ENCODE measurements at regions not wholly inside any gene's neighbourhood (a gene's known extent, or its start where the extent isn't known, plus 50 kb on each side); places are given as distances from the start of the nearest gene placed in this dataset.

GRCh38 chr15:56528136-56528535 lies 63.2 kb upstream of the MNS1 start:
- Mint-ChIP-seq H3K4me3 (no peak overlapping the region), H3K36me3 (no peaks in the 10 kb centered on the region), H3K4me1 (no peaks in the 10 kb centered on the region), H3K27ac (no peak overlapping the region), H3K27me3 (ENCODE audit: low read depth in 2 of 2) (peaks cover 20 to 77% of the 10 kb centered on the region in 2 donors), H3K9me3 (no peaks in the 10 kb centered on the region)
- ATAC-seq (no peak), DNase-seq (no peak)
- WGBS (ENCODE audit: insufficient coverage), result 96% methylated on average over 3 of the region's 3 CpGs
- no peak for TF ChIP-seq CTCF (IDR thresholded peaks at IDR 0.05)
- intact Hi-C loops (cut with micrococcal nuclease), result no loop called here
- H3K27ac ChIP-seq (ENCODE audit: low read length), result no peak overlapping the region
- no peaks in the 10 kb centered on the region for H3K36me3 ChIP-seq (ENCODE audit: control insufficient read depth, insufficient read depth, low read length)
- H3K4me3 ChIP-seq (ENCODE audit: low read length), result no peak overlapping the region
- no peaks in the 10 kb centered on the region for H3K9me3 ChIP-seq (ENCODE audit: control insufficient read depth, insufficient read depth, low read length)
- H3K4me1 ChIP-seq (ENCODE audit: control insufficient read depth, insufficient read depth, low read length), result no peaks in the 10 kb centered on the region
- no peaks in the 10 kb centered on the region for H3K27me3 ChIP-seq (ENCODE audit: control insufficient read depth, insufficient read depth, low read length)

GRCh38 chr15:56524915-56525314 lies 60.0 kb upstream of the MNS1 start:
- Mint-ChIP-seq H3K4me1 (no peaks in the 10 kb centered on the region), H3K36me3 (no peaks in the 10 kb centered on the region), H3K27ac (no peak overlapping the region), H3K9me3 (no peaks in the 10 kb centered on the region), H3K4me3 (no peak overlapping the region), H3K27me3 (ENCODE audit: low read depth in 2 of 2) (peaks cover 27 to 87% of the 10 kb centered on the region in 2 donors)
- no peak for DNase-seq
- no peak overlapping the region for H3K4me3 ChIP-seq (ENCODE audit: low read length)
- ATAC-seq, result no peak
- H3K27me3 ChIP-seq (ENCODE audit: control insufficient read depth, insufficient read depth, low read length), result no peaks in the 10 kb centered on the region
- no peak for TF ChIP-seq CTCF (IDR thresholded peaks at IDR 0.05)
- no peak overlapping the region for H3K27ac ChIP-seq (ENCODE audit: low read length)
- intact Hi-C loops (cut with micrococcal nuclease), result no loop called here
- no peaks in the 10 kb centered on the region for H3K4me1 ChIP-seq (ENCODE audit: control insufficient read depth, insufficient read depth, low read length)
- H3K9me3 ChIP-seq (ENCODE audit: control insufficient read depth, insufficient read depth, low read length), result no peaks in the 10 kb centered on the region
- H3K36me3 ChIP-seq (ENCODE audit: control insufficient read depth, insufficient read depth, low read length), result no peaks in the 10 kb centered on the region

GRCh38 chr15:56523521-56523920 lies 58.6 kb upstream of the MNS1 start:
- peaks cover 9% of the 10 kb centered on the region for H3K36me3 Mint-ChIP-seq
- H3K27ac Mint-ChIP-seq, result no peak overlapping the region
- H3K27ac ChIP-seq (ENCODE audit: low read length), result no peak overlapping the region
- no peaks in the 10 kb centered on the region for H3K36me3 ChIP-seq (ENCODE audit: control insufficient read depth, insufficient read depth, low read length)
- peaks cover 5 to 6% of the 10 kb centered on the region in 2 donors for H3K9me3 Mint-ChIP-seq
- H3K27me3 Mint-ChIP-seq (ENCODE audit: low read depth in 2 of 2), result peaks cover 26 to 87% of the 10 kb centered on the region in 2 donors
- TF ChIP-seq CTCF (IDR thresholded peaks at IDR 0.05), result no peak
- intact Hi-C loops (cut with micrococcal nuclease), result no loop called here
- DNase-seq (no peak), ATAC-seq (no peak)
- H3K4me3 Mint-ChIP-seq, result no peak overlapping the region
- WGBS (ENCODE audit: insufficient coverage), result 50% methylated on average over 1 of the region's 2 CpGs
- H3K4me3 ChIP-seq (ENCODE audit: low read length), result no peak overlapping the region
- no peaks in the 10 kb centered on the region for H3K4me1 ChIP-seq (ENCODE audit: control insufficient read depth, insufficient read depth, low read length)
- H3K9me3 ChIP-seq (ENCODE audit: control insufficient read depth, insufficient read depth, low read length), result no peaks in the 10 kb centered on the region
- peaks cover 2% of the 10 kb centered on the region for H3K27me3 ChIP-seq (ENCODE audit: control insufficient read depth, insufficient read depth, low read length)
- H3K4me1 Mint-ChIP-seq, result no peaks in the 10 kb centered on the region

- no peaks in the 10 kb centered on the region for H3K4me1 ChIP-seq (ENCODE audit: control insufficient read depth, insufficient read depth, low read length)
- H3K9me3 Mint-ChIP-seq, result peaks cover 6 to 8% of the 10 kb centered on the region in 2 donors
- H3K27me3 ChIP-seq (ENCODE audit: control insufficient read depth, insufficient read depth, low read length), result peaks cover 2% of the 10 kb centered on the region
- no peaks in the 10 kb centered on the region for H3K4me1 Mint-ChIP-seq
- TF ChIP-seq CTCF (IDR thresholded peaks at IDR 0.05), result no peak
- H3K27ac ChIP-seq (ENCODE audit: low read length), result no peak overlapping the region
- H3K4me3 Mint-ChIP-seq, result no peak overlapping the region
- no peak for DNase-seq
- peaks cover 30 to 89% of the 10 kb centered on the region in 2 donors for H3K27me3 Mint-ChIP-seq (ENCODE audit: low read depth in 2 of 2)
- no peak for ATAC-seq
- H3K4me3 ChIP-seq (ENCODE audit: low read length), result no peak overlapping the region
- H3K36me3 Mint-ChIP-seq, result peaks cover 29% of the 10 kb centered on the region
- H3K9me3 ChIP-seq (ENCODE audit: control insufficient read depth, insufficient read depth, low read length), result no peaks in the 10 kb centered on the region
- no peak overlapping the region for H3K27ac Mint-ChIP-seq
- intact Hi-C loops (cut with micrococcal nuclease), result no loop called here
- H3K36me3 ChIP-seq (ENCODE audit: control insufficient read depth, insufficient read depth, low read length), result no peaks in the 10 kb centered on the region
Measured at GRCh38 chr15:56519000-56519399, 54.1 kb upstream of the MNS1 start.
